Psoas muscle (tissue), 7 donors: ENCODE measurements at regions not wholly inside any gene's neighbourhood (a gene's known extent, or its start where the extent isn't known, plus 50 kb on each side); places are given as distances from the start of the nearest gene placed in this dataset.

Experiments used
- ATAC-seq, 4 donors: fragments of 200-7000 bp; cut with Tn5 transposase; one replicate each; pipeline ENCODE4 v1.9.1; 2020; ENCODE audit warnings: moderate library complexity in 3 of 4, mild to moderate bottlenecking in 2 of 4
- DNase-seq, 2 donors: peaks; one replicate each; pipeline ENCODE4 v3.0.0-alpha.2; 2020
- H3K27ac ChIP-seq: fragments of 200-600 bp; one replicate; pipeline ENCODE4 v1.8.0; 2022
- H3K27me3 ChIP-seq, 3 donors: fragments of 200-600 bp in 1 of 3; one replicate each; pipeline versions ENCODE4 v1.6.1 to v1.8.0; 2013 to 2022; ENCODE audit warnings: low read length in 2 of 3, mild to moderate bottlenecking in 2 of 3, moderate library complexity in 1 of 3; ENCODE audit not compliant: insufficient read depth in 3 of 3
- H3K36me3 ChIP-seq, 2 donors: fragments of 200-600 bp in 1 of 2; one replicate each; pipeline versions ENCODE4 v1.6.1 to v1.8.0; 2013 to 2022; ENCODE audit warnings: low read depth in 1 of 2, mild to moderate bottlenecking in 1 of 2, moderate library complexity in 1 of 2; ENCODE audit not compliant: insufficient read depth in 1 of 2
- H3K4me1 ChIP-seq: fragments of 200-600 bp; one replicate; pipeline ENCODE4 v1.8.0; 2022
- H3K4me3 ChIP-seq: fragments of 200-600 bp; one replicate; pipeline ENCODE4 v1.8.0; 2022; ENCODE audit warnings: mild to moderate bottlenecking
- H3K9me3 ChIP-seq: fragments of 200-600 bp; one replicate; pipeline ENCODE4 v1.8.0; 2022
- CTCF ChIP-seq: fragments of 200-600 bp; IDR thresholded peaks from one replicate; pipeline ENCODE4 v1.8.0; 2022; ENCODE audit warnings: antibody characterized with exemption
- WGBS, 3 donors: extraction: QIAGEN DNeasy Blood & Tissue Kit; methylation state at CpG; one replicate each; pipeline versions ENCODE4 v1.1.6 to v1.1.7; 2013; 5-methylcytosine and 5-hydroxymethylcytosine counted together
- intact Hi-C, 2 donors: fragments of 100-400 bp; cut with DNase I; formaldehyde crosslinking; loops; one replicate each; pipeline versions ENCODE4 v1.11.0 to v1.14.2; 2022
- donor health status: healthy with polysubstance abuse.
- donor health status: DM: no; HTN: no; CAD: no; lungs with moderate emphysema.
- donor health status: Bipolar disorder and iron deficiency.
- donor health status: healthy.
- donor health status: DM: yes; HTN: yes; CAD: no.
- donor health status: DM: no; HTN: no; CAD: no.
- donor health status: DM: yes; HTN: yes; CAD: no.

GRCh38 chr12:128083132-128083729 lies 183.7 kb upstream of the TMEM132C start:
- intact Hi-C loops: no loop called here
- H3K27me3 ChIP-seq: no peaks in the 10 kb centered on the region
- H3K4me1 ChIP-seq: no peaks in the 10 kb centered on the region
- DNase-seq: no peak
- no peak for ATAC-seq
- H3K27ac ChIP-seq: no peak overlapping the region
- H3K36me3 ChIP-seq: no peaks in the 10 kb centered on the region
- 82 to 85% (median 83%) methylated on average over 7 of the region's 7 CpGs for WGBS, 3 donors
- no peak for TF ChIP-seq CTCF
- no peaks in the 10 kb centered on the region for H3K9me3 ChIP-seq
- H3K4me3 ChIP-seq: no peak overlapping the region

- no peak for DNase-seq
Measured at GRCh38 chr12:128088926-128089325, 178.0 kb upstream of the TMEM132C start.

GRCh38 chr12:128089961-128090360 lies 177.0 kb upstream of the TMEM132C start:
- Histone ChIP-seq H3K9me3 (no peaks in the 10 kb centered on the region), H3K4me3 (no peak overlapping the region), H3K27ac (no peak overlapping the region), H3K4me1 (no peaks in the 10 kb centered on the region), H3K36me3 (no peaks in the 10 kb centered on the region), H3K27me3 (no peaks in the 10 kb centered on the region)
- DNase-seq (no peak), ATAC-seq (no peak)
- no peak for TF ChIP-seq CTCF
- WGBS, 3 donors: 84 to 95% (median 90%) methylated on average over 3 to 6 of the region's 6 CpGs
- intact Hi-C loops: no loop called here

More at GRCh38 chr12:128088926-128089325, 178.0 kb upstream of the TMEM132C start:
- H3K9me3 ChIP-seq: no peaks in the 10 kb centered on the region
- H3K4me3 ChIP-seq: no peak overlapping the region
- TF ChIP-seq CTCF: no peak
- H3K36me3 ChIP-seq: no peaks in the 10 kb centered on the region
- H3K27ac ChIP-seq: no peak overlapping the region
- H3K4me1 ChIP-seq: no peaks in the 10 kb centered on the region
- H3K27me3 ChIP-seq: no peaks in the 10 kb centered on the region
- intact Hi-C loops: no loop called here
- ATAC-seq: no peak

- no peaks in the 10 kb centered on the region for H3K27me3 ChIP-seq
- ATAC-seq (no peak), DNase-seq (no peak)
- no peaks in the 10 kb centered on the region for H3K36me3 ChIP-seq
- no peak overlapping the region for H3K27ac ChIP-seq
- TF ChIP-seq CTCF: no peak
- H3K9me3 ChIP-seq: no peaks in the 10 kb centered on the region
- intact Hi-C loops: no loop called here
- 76 to 79% (median 77%) methylated on average over 13 of the region's 13 CpGs for WGBS, 3 donors
- H3K4me3 ChIP-seq: no peak overlapping the region
- no peaks in the 10 kb centered on the region for H3K4me1 ChIP-seq
Measured at GRCh38 chr12:128091101-128091720, 175.8 kb upstream of the TMEM132C start.

- Histone ChIP-seq H3K4me3 (no peak overlapping the region), H3K27ac (no peak overlapping the region), H3K9me3 (no peaks in the 10 kb centered on the region), H3K27me3 (no peaks in the 10 kb centered on the region), H3K4me1 (no peaks in the 10 kb centered on the region), H3K36me3 (no peaks in the 10 kb centered on the region)
- TF ChIP-seq CTCF: no peak
- ATAC-seq (no peak), DNase-seq (no peak)
- intact Hi-C loops: no loop called here
- WGBS, 3 donors: 63 to 66% (median 65%) methylated on average over 9 of the region's 9 CpGs
Measured at GRCh38 chr12:128091951-128092382, 175.0 kb upstream of the TMEM132C start.
